HG03175 (cell line): ENCODE measurements at regions not wholly inside any gene's neighbourhood (a gene's known extent, or its start where the extent isn't known, plus 50 kb on each side); places are given as distances from the start of the nearest gene placed in this dataset.

Experiments
- ATAC-seq: cut with Tn5 transposase; IDR thresholded peaks from one replicate; pipeline ENCODE4 v1.9.1; 2021; ENCODE audit warnings: mild to moderate bottlenecking, moderate library complexity; ENCODE audit not compliant: unreplicated experiment

GRCh38 chr2:152883951-152884487 lies 165.6 kb downstream of the ARL6IP6 start:
- no peak for ATAC-seq

- ATAC-seq: no peak
Measured at GRCh38 chr2:152881527-152881926, 163.1 kb downstream of the ARL6IP6 start.

DNA sequence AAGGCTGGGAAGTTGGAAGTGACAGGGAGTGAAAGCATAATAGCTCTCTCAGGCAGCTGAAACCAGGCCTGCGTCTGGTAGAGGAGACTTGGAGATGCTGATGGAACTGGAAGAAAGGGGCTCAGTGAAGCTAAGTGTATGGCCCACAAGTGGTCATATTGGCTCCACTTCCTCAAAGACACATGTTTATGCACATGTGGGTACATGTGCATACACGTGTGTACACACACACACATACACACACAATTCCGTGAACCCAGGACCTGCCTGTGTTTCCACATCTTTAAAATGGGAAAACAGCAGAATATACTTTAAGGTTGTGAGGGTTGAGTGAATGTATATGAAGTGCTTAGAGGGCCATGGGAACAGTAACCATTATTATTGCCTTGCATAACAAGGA lies 160.9 kb downstream of the ARL6IP6 start:
- ATAC-seq: no peak

GRCh38 chr2:152875701-152876695 lies 157.6 kb downstream of the ARL6IP6 start:
- no peak for ATAC-seq

GRCh38 chr2:152874955-152875354 lies 156.5 kb downstream of the ARL6IP6 start:
- ATAC-seq: no peak

- ATAC-seq: no peak
Measured at GRCh38 chr2:152870239-152870638, 151.8 kb downstream of the ARL6IP6 start.

DNA sequence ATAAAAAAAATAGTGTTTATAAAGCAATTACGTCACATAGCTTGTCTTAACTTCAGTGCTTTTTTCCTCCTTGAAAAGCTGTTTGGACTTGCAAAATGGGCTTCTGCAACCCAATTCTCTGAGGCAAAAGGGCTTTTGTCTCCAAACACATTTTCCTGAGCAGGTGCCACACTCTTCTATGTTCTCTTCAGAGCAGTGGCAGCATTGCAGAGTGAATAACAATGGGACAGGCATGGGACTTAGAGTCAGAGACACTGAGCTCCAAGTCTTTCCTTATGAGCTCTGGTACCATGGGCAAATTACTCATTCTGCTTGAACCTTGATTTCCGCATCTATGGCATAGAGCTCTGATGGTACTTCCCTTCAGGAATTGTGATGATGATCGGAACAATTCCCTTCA lies 149.0 kb downstream of the ARL6IP6 start:
- no peak for ATAC-seq

GRCh38 chr2:152864601-152865149 lies 146.3 kb downstream of the ARL6IP6 start:
- ATAC-seq: no peak

DNA sequence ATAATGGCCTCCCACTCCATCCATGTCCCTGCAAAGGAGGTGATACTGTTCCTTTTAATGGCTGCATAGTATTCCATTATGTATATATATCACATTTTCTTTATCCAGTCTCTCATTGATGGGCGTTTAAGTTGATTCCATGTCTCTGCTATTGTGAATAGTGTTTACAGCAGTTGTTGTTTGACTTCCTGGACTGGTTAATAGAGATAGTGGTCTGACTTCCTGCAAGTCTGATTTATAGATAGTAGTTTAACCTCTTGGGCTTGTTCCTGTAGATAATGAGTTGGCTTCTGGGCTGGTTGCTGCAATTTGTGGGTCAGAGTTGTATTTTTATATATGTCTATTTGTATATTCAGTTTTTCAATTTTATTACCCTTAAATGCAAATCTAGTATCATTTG lies 145.4 kb downstream of the ARL6IP6 start:
- no peak for ATAC-seq

DNA sequence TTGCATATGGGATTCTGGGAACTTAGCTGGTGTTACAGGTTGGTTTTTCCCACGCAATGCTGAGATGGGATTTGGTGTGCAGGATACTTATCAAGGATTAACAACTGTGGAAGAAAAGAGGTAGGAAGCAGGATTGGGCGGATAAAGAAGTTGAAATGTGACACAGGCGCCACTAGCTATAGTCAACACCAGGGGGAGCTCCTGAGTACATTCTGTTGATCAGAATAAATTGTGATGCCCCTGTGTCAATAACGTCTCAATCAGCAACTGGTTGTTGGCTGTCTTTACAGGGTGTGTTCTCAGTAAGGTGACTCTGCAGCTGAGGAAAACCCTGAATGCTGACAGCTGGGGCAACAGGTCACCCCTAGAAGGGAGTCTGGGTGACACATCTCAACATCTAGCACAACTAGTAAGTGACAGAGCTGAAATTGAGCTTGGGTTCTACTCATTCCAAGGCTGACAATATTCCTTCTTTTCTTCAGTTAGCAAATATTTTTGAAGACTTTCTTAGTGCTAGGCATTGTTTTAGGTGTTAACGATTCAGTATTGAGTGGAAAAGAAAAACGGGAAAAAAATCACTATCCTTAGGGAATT lies 143.0 kb downstream of the ARL6IP6 start:
- peak; percentile 69 for ATAC-seq

GRCh38 chr2:152858594-152859265 lies 140.3 kb downstream of the ARL6IP6 start:
- no peak for ATAC-seq

DNA sequence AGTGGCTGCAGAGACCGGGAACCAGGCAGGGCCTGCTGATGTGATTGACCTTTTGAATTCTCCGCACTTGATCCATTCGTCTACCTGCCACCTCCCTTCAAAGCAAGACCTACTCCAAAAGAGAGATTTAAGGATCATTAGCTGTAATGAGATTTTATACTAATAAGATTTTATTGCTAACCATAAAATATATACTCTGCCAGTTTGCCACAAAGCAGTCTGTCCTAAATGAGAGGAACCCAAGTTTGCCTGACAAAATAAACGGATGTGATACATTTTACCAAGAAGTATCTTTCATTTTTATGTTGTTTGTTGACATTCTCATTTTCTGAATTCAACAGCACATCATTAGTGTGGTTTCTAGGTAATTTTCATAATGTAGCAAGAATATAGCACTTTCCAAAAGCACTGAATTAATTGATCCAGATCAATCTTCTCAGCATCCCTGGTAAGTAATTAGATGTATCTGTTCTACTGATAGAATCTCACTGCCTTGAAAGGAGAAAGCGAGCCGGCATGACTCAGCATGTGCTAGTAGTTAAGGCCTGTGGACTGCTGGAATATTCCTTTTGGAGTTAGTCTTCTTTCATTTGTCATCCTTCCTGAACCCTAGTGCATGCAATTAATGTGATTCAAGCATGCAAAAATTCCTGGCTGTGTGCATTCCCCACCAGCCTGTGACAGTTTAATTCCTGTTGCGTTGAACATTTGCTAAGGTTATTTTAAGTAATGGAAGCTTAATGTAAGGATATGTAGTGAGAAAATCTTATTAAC lies 128.5 kb downstream of the ARL6IP6 start:
- ATAC-seq: no peak

DNA sequence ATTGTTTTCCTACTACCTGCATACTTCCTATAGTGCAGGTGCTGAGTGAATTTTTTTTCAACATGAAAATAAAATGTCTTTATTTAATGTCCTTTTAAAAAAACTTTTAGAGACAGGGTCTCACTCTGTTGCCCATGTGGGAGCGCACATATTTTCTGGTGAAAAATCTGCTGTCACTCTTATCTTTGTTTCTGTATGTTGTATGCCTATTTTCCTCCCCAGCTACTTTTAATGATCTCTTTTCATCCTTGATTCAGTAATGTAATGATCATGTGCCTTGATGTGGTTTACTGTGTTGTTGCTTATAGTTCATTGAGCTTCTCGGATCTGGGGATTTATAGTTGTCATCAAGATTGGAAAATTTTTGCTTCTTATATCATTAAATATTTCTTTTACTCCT lies 117.3 kb downstream of the ARL6IP6 start:
- ATAC-seq: no peak

DNA sequence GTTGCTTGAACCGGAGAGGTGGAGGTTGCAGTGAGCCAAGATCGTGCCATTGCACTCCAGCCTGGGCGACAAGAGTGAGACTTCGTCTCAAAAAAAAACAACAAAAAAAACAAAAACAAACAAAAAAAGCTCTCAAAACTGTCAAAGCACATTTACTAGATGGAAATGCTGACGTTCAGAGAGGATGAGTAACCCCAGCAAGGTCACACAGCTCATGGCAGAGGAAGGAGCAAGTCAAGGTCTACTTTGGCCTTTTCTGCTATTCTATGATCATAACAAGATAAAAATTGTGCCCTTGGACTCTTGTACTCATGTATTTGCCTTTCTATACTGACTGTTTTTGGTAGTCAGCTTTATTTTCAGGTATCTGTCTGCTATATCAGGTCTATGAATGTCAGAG lies 109.5 kb downstream of the ARL6IP6 start:
- no peak for ATAC-seq

DNA sequence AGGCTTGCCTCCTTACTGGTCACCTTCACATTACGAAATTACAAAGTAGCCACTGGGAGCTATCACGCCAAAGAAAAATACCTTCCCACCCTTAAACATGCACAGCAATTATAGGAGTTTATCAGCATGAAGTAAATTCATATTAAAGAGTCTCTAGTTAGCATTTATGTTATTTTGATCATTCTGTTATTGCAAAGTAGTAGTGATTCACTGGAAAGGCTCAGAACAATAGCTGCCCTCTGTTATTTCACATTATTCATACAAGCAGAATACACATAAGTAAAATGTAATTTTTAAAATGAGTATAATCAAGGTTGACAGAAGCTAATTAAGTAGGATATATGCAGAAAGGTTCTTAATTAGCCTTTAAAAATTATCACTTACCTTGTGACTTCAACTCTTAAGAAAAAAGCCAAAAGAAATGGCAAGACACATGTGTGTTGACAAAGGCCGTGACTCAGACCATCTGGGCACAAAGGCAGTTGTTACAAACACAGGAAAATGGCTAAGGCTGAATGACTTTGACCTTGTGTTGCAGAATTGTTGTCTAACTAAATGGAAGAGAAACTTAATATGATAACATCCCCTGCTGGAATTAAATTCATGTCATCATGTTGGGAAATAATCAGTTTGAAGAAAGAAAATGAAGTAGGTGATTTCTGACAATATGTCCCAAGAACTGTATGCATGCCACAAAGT lies 108.3 kb downstream of the ARL6IP6 start:
- ATAC-seq: peak; percentile 38

DNA sequence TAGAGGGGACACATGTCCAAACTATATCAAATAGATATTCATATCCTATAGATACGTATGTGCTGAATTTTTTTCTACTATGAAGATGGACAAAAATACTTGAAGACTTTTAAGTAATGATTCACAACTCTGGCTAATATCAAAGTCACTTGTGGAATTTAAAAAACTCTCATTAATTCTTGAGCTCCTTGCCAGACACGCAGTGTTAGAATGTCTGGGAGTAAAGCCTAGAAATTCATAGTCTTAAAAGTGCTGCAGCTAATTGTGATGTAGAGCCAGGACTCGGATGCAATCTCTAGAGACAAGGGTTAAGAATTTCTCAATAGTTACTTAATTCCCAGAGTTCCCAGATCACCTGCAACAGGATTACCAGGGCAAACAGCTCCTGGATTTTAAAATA lies 107.4 kb downstream of the ARL6IP6 start:
- no peak for ATAC-seq

- no peak for ATAC-seq
Measured at GRCh38 chr2:152823905-152824304, 105.5 kb downstream of the ARL6IP6 start.

DNA sequence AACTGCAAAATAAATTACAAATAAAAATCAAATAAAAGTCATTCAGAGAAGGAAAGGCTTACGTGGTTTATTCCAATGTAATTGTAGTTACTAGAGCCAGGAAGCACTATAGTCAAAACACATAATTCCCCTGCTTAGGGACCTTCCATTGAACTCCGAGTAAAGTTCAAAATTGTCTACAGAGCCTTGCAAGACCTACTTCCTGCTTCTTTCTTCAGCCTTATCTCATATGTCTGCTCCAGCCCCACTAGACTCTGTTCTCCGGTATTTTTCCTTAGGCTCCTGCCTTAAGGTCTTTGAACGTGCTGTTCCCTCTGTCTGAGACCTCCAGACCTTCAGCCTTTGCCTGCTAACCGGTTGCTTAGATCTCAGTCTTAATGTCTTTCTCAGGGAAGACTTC lies 104.3 kb downstream of the ARL6IP6 start:
- ATAC-seq: no peak

- no peak for ATAC-seq
Measured at GRCh38 chr2:152820048-152820447, 101.6 kb downstream of the ARL6IP6 start.
